ENCODE measurements at regions not wholly inside any gene's neighbourhood (a gene's known extent, or its start where the extent isn't known, plus 50 kb on each side); places are given as distances from the start of the nearest gene placed in this dataset.

GRCh38 chr18:70461323-70462077, 172.7 kb downstream of the SOCS6 start:
- H3K9me3 ChIP-seq (ENCODE audit: severe bottlenecking), result no peaks in the 10 kb centered on the region
- H3K4me3 ChIP-seq (ENCODE audit: severe bottlenecking), result no peak overlapping the region
- H3K27me3 ChIP-seq (ENCODE audit: insufficient read depth, poor library complexity, severe bottlenecking), result peaks cover 8% of the 10 kb centered on the region
- TF ChIP-seq CTCF (IDR thresholded peaks at IDR 0.05; ENCODE audit: poor library complexity, severe bottlenecking), result no peak
- no peak overlapping the region for H3K27ac ChIP-seq (ENCODE audit: poor library complexity, severe bottlenecking)
- H3K4me1 ChIP-seq (ENCODE audit: insufficient read depth, poor library complexity, severe bottlenecking), result peaks cover 2% of the 10 kb centered on the region
- DNase-seq (ENCODE audit: low spot score) (no peak), ATAC-seq (ENCODE audit: low read depth) (no peak)
- H3K36me3 ChIP-seq (ENCODE audit: low read depth), result no peaks in the 10 kb centered on the region

DNA sequence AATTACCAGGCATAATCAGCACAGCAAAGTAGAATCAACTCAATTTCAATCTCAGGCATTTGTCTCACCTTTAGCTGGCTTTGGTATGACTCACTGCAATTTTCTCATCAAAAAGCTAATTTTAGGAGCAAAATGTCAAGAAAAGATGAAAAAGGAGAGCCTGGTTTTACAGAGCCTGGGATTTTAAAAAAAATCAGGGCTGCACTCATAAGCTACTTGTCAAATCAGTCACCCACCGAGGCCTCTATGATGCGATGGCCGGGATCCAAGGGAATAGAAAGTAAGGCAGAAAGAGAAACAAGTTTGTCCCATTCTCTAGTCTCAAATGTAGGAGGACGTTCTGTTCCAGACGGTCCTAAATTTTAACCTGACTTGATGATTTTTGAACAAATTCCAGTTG, 170.9 kb downstream of the SOCS6 start:
- peaks cover 2% of the 10 kb centered on the region for H3K4me1 ChIP-seq (ENCODE audit: insufficient read depth, poor library complexity, severe bottlenecking)
- H3K27me3 ChIP-seq (ENCODE audit: insufficient read depth, poor library complexity, severe bottlenecking), result peaks cover 8% of the 10 kb centered on the region
- no peak overlapping the region for H3K4me3 ChIP-seq (ENCODE audit: severe bottlenecking)
- no peak for ATAC-seq (ENCODE audit: low read depth)
- H3K9me3 ChIP-seq (ENCODE audit: severe bottlenecking), result no peaks in the 10 kb centered on the region
- H3K27ac ChIP-seq (ENCODE audit: poor library complexity, severe bottlenecking), result no peak overlapping the region
- no peak for DNase-seq (ENCODE audit: low spot score)
- no peak for TF ChIP-seq CTCF (IDR thresholded peaks at IDR 0.05; ENCODE audit: poor library complexity, severe bottlenecking)
- no peaks in the 10 kb centered on the region for H3K36me3 ChIP-seq (ENCODE audit: low read depth)

- peaks cover 1% of the 10 kb centered on the region for H3K4me1 ChIP-seq (ENCODE audit: insufficient read depth, poor library complexity, severe bottlenecking)
- no peak for TF ChIP-seq CTCF (IDR thresholded peaks at IDR 0.05; ENCODE audit: poor library complexity, severe bottlenecking)
These were observed 170.4 kb downstream of the SOCS6 start for GRCh38 chr18:70459251-70459650.

DNA sequence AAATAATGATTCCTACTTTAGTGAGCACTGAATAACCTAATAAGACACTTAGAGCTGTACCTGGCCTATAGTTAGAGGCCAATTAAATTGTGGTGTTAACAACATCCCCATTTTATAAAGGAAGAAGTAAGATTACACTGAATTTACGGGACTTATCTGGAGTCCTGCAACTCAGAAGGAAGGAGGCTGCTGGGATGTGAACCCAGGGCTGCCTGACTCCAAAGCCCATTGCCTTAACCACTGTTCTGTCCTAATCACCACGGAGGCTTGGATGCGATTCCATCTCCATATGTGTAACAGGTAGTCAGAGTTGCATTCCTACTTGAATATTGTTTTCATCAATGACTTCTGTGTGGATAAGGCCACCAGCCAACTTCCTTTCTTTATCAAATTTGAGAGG, 168.9 kb downstream of the SOCS6 start:
- Histone ChIP-seq H3K9me3 (ENCODE audit: severe bottlenecking) (no peaks in the 10 kb centered on the region), H3K36me3 (ENCODE audit: low read depth) (no peaks in the 10 kb centered on the region), H3K4me1 (ENCODE audit: insufficient read depth, poor library complexity, severe bottlenecking) (no peaks in the 10 kb centered on the region), H3K27me3 (ENCODE audit: insufficient read depth, poor library complexity, severe bottlenecking) (no peaks in the 10 kb centered on the region), H3K4me3 (ENCODE audit: severe bottlenecking) (no peak overlapping the region), H3K27ac (ENCODE audit: poor library complexity, severe bottlenecking) (no peak overlapping the region)
- TF ChIP-seq CTCF (IDR thresholded peaks at IDR 0.05; ENCODE audit: poor library complexity, severe bottlenecking), result no peak
- no peak for ATAC-seq (ENCODE audit: low read depth)
- DNase-seq (ENCODE audit: low spot score), result no peak

More at GRCh38 chr18:70459251-70459650, 170.4 kb downstream of the SOCS6 start:
- Histone ChIP-seq H3K36me3 (ENCODE audit: low read depth) (no peaks in the 10 kb centered on the region), H3K4me3 (ENCODE audit: severe bottlenecking) (no peak overlapping the region), H3K27ac (ENCODE audit: poor library complexity, severe bottlenecking) (no peak overlapping the region), H3K9me3 (ENCODE audit: severe bottlenecking) (no peaks in the 10 kb centered on the region), H3K27me3 (ENCODE audit: insufficient read depth, poor library complexity, severe bottlenecking) (peaks cover 4% of the 10 kb centered on the region)
- ATAC-seq (ENCODE audit: low read depth), result no peak
- DNase-seq (ENCODE audit: low spot score), result no peak

DNA sequence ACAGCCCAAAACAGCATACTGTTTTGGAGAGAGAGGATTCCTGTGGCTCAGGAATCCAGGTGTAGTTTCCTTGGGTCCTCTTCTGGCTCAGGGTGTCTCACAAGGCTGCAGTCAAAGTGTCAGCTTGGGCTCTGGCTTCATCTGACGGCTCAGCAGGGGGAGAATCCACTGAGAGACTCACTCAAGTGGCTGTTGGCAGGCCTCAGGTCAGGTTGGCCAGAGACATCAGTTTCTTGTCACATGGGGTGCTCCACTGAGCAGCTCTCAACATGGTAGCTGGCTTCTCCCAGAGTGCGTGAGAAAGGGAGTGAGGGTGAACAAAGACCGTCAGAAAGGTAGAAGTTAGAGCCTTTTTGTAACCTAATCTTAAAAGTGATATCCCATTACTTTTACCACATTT, 168.4 kb downstream of the SOCS6 start:
- DNase-seq (ENCODE audit: low spot score) (no peak), ATAC-seq (ENCODE audit: low read depth) (no peak)
- no peaks in the 10 kb centered on the region for H3K27me3 ChIP-seq (ENCODE audit: insufficient read depth, poor library complexity, severe bottlenecking)
- no peaks in the 10 kb centered on the region for H3K9me3 ChIP-seq (ENCODE audit: severe bottlenecking)
- no peak for TF ChIP-seq CTCF (IDR thresholded peaks at IDR 0.05; ENCODE audit: poor library complexity, severe bottlenecking)
- no peak overlapping the region for H3K27ac ChIP-seq (ENCODE audit: poor library complexity, severe bottlenecking)
- H3K4me1 ChIP-seq (ENCODE audit: insufficient read depth, poor library complexity, severe bottlenecking), result no peaks in the 10 kb centered on the region
- no peak overlapping the region for H3K4me3 ChIP-seq (ENCODE audit: severe bottlenecking)
- no peaks in the 10 kb centered on the region for H3K36me3 ChIP-seq (ENCODE audit: low read depth)
